GM20431 (cell line): ENCODE measurements at regions not wholly inside any gene's neighbourhood (a gene's known extent, or its start where the extent isn't known, plus 50 kb on each side); places are given as distances from the start of the nearest gene placed in this dataset.
"Not testable (repeated sequence)": the region's sequence is repeated elsewhere in the genome, so short reads cannot be mapped to it uniquely, and the experiment has no call there.

Experiments
- in situ Hi-C: fragments of 300-500 bp; cut with MseI, MboI; formaldehyde crosslinking; loops from one replicate; pipeline ENCODE4 v1.15.0; 2020; ENCODE audit warnings: low sequenced_read_pairs; ENCODE audit not compliant: unreplicated experiment

GRCh38 chr1:224791362-224791941 lies 138.0 kb upstream of the DNAH14 start:
- in situ Hi-C loops: no loop called here

- in situ Hi-C loops: no loop called here
Measured at GRCh38 chr1:224795591-224795990, 133.9 kb upstream of the DNAH14 start.

GRCh38 chr1:224799083-224799482 lies 130.4 kb upstream of the DNAH14 start:
- in situ Hi-C loops: no loop called here

- in situ Hi-C loops: no loop called here
Measured at GRCh38 chr1:224800486-224801119, 128.9 kb upstream of the DNAH14 start.

- in situ Hi-C loops: no loop called here
Measured at GRCh38 chr1:224801844-224802490, 127.5 kb upstream of the DNAH14 start.

- in situ Hi-C loops: no loop called here
Measured at GRCh38 chr1:224802617-224803016, 126.9 kb upstream of the DNAH14 start.

GRCh38 chr1:224804220-224804619 lies 125.3 kb upstream of the DNAH14 start:
- in situ Hi-C loops: no loop called here

- in situ Hi-C loops: no loop called here
Measured at GRCh38 chr1:224805889-224806288, 123.6 kb upstream of the DNAH14 start.

GRCh38 chr1:224809137-224809536 lies 120.3 kb upstream of the DNAH14 start:
- in situ Hi-C loops: no loop called here

- in situ Hi-C loops: no loop called here
Measured at GRCh38 chr1:224809613-224810012, 119.9 kb upstream of the DNAH14 start.

- in situ Hi-C loops: no loop called here
Measured at GRCh38 chr1:224811564-224811963, 117.9 kb upstream of the DNAH14 start.

- in situ Hi-C loops: no loop called here
Measured at GRCh38 chr1:224815647-224816046, 113.8 kb upstream of the DNAH14 start.

GRCh38 chr1:224816062-224816461 lies 113.4 kb upstream of the DNAH14 start:
- in situ Hi-C loops: no loop called here

GRCh38 chr1:224817382-224817781 lies 112.1 kb upstream of the DNAH14 start:
- in situ Hi-C loops: no loop called here

- in situ Hi-C loops: no loop called here
Measured at GRCh38 chr1:224819861-224820260, 109.6 kb upstream of the DNAH14 start.

- in situ Hi-C loops: no loop called here
Measured at GRCh38 chr1:224820341-224820740, 109.1 kb upstream of the DNAH14 start.

- in situ Hi-C loops: not testable (repeated sequence)
Measured at GRCh38 chr1:224821751-224822150, 107.7 kb upstream of the DNAH14 start.

GRCh38 chr1:224825525-224826000 lies 103.9 kb upstream of the DNAH14 start:
- in situ Hi-C loops: no loop called here

GRCh38 chr1:224828691-224829090 lies 100.8 kb upstream of the DNAH14 start:
- in situ Hi-C loops: no loop called here

GRCh38 chr1:224831501-224831900 lies 98.0 kb upstream of the DNAH14 start:
- in situ Hi-C loops: no loop called here

- in situ Hi-C loops: not testable (repeated sequence)
Measured at GRCh38 chr1:224839648-224840300, 89.7 kb upstream of the DNAH14 start.
